ENCODE measurements at regions not wholly inside any gene's neighbourhood (a gene's known extent, or its start where the extent isn't known, plus 50 kb on each side); places are given as distances from the start of the nearest gene placed in this dataset.

GRCh38 chr4:27206009-27206408, 345.4 kb downstream of the STIM2 start:
- no peak overlapping the region for H3K4me3 ChIP-seq
- H3K9me3 ChIP-seq (replicated peaks): peaks cover 4% of the 10 kb centered on the region
- no peaks in the 10 kb centered on the region for H3K27me3 ChIP-seq (ENCODE audit: low read depth)
- TF ChIP-seq CTCF (IDR thresholded peaks at IDR 0.05; ENCODE audit: borderline replicate concordance): no peak
- H3K4me1 ChIP-seq: no peaks in the 10 kb centered on the region
- no peaks in the 10 kb centered on the region for H3K36me3 ChIP-seq
- DNase-seq: no peak
- no peak overlapping the region for H3K27ac ChIP-seq (replicated peaks)
- intact Hi-C loops (cut with micrococcal nuclease): no loop called here

GRCh38 chr4:27210956-27211355, 350.3 kb downstream of the STIM2 start:
- intact Hi-C loops (cut with micrococcal nuclease): no loop called here
- TF ChIP-seq CTCF (IDR thresholded peaks at IDR 0.05; ENCODE audit: borderline replicate concordance): no peak
- DNase-seq: no peak
- Histone ChIP-seq H3K27ac (replicated peaks) (no peak overlapping the region), H3K36me3 (no peaks in the 10 kb centered on the region), H3K9me3 (replicated peaks) (no peaks in the 10 kb centered on the region), H3K27me3 (ENCODE audit: low read depth) (no peaks in the 10 kb centered on the region), H3K4me3 (no peak overlapping the region), H3K4me1 (no peaks in the 10 kb centered on the region)

- H3K4me1 ChIP-seq: no peaks in the 10 kb centered on the region
- H3K9me3 ChIP-seq (replicated peaks): no peaks in the 10 kb centered on the region
- H3K27me3 ChIP-seq (ENCODE audit: low read depth): no peaks in the 10 kb centered on the region
- H3K4me3 ChIP-seq: no peak overlapping the region
- intact Hi-C loops (cut with micrococcal nuclease): no loop called here
- H3K36me3 ChIP-seq: no peaks in the 10 kb centered on the region
- no peak for TF ChIP-seq CTCF (IDR thresholded peaks at IDR 0.05; ENCODE audit: borderline replicate concordance)
- H3K27ac ChIP-seq (replicated peaks): no peak overlapping the region
- no peak for DNase-seq
Observed at GRCh38 chr4:27214010-27214409, 353.4 kb downstream of the STIM2 start.

- H3K27me3 ChIP-seq (ENCODE audit: low read depth): no peaks in the 10 kb centered on the region
- peaks cover under 1% of the 10 kb centered on the region for H3K9me3 ChIP-seq (replicated peaks)
- no peak overlapping the region for H3K27ac ChIP-seq (replicated peaks)
- intact Hi-C loops (cut with micrococcal nuclease): no loop called here
- H3K4me1 ChIP-seq: no peaks in the 10 kb centered on the region
- DNase-seq: no peak
- no peak for TF ChIP-seq CTCF (IDR thresholded peaks at IDR 0.05; ENCODE audit: borderline replicate concordance)
- no peak overlapping the region for H3K4me3 ChIP-seq
- no peaks in the 10 kb centered on the region for H3K36me3 ChIP-seq
Observed at GRCh38 chr4:27215220-27215826, 354.7 kb downstream of the STIM2 start.

- Histone ChIP-seq H3K27ac (replicated peaks) (no peak overlapping the region), H3K27me3 (ENCODE audit: low read depth) (no peaks in the 10 kb centered on the region), H3K4me1 (no peaks in the 10 kb centered on the region), H3K9me3 (replicated peaks) (peaks cover 7% of the 10 kb centered on the region), H3K36me3 (no peaks in the 10 kb centered on the region), H3K4me3 (no peak overlapping the region)
- intact Hi-C loops (cut with micrococcal nuclease): no loop called here
- no peak for TF ChIP-seq CTCF (IDR thresholded peaks at IDR 0.05; ENCODE audit: borderline replicate concordance)
- DNase-seq: no peak
Observed at GRCh38 chr4:27217261-27217769, 356.7 kb downstream of the STIM2 start.
